ENCODE measurements at regions not wholly inside any gene's neighbourhood (a gene's known extent, or its start where the extent isn't known, plus 50 kb on each side); places are given as distances from the start of the nearest gene placed in this dataset.

GRCh38 chr9:87810679-87811178 is 71.9 kb upstream of the SPATA31E1 start:
- no peak overlapping the region for H3K27ac ChIP-seq (ENCODE audit: low read depth in 1 of 2, low read length in 2 of 2)
- H3K4me3 ChIP-seq (ENCODE audit: low read length in 2 of 2): no peak overlapping the region
- no peaks in the 10 kb centered on the region for H3K36me3 ChIP-seq (ENCODE audit: control insufficient read depth in 1 of 2, insufficient read depth in 2 of 2, low read length in 1 of 2)
- WGBS, 2 donors: 79 to 80% methylated on average over 5 of the region's 5 CpGs
- no peaks in the 10 kb centered on the region for H3K27me3 ChIP-seq (ENCODE audit: control insufficient read depth in 1 of 2, insufficient read depth in 2 of 2, low read length in 1 of 2)
- no peaks in the 10 kb centered on the region for H3K4me1 ChIP-seq (ENCODE audit: control insufficient read depth in 1 of 2, insufficient read depth in 2 of 2, low read length in 2 of 2)
- no peaks in the 10 kb centered on the region for H3K9me3 ChIP-seq (ENCODE audit: control insufficient read depth, low read length)
- intact Hi-C loops (cut with DNase I): no loop called here
- DNase-seq (no peak), ATAC-seq (ENCODE audit: low FRiP score) (no peak)

GRCh38 chr9:87812375-87813118 is 70.1 kb upstream of the SPATA31E1 start:
- H3K27ac ChIP-seq (ENCODE audit: low read depth in 1 of 2, low read length in 2 of 2): no peak overlapping the region
- 30 to 32% methylated on average over 13 of the region's 13 CpGs for WGBS, 2 donors
- H3K27me3 ChIP-seq (ENCODE audit: control insufficient read depth in 1 of 2, insufficient read depth in 2 of 2, low read length in 1 of 2): no peaks in the 10 kb centered on the region
- DNase-seq (no peak), ATAC-seq (ENCODE audit: low FRiP score) (no peak)
- no peaks in the 10 kb centered on the region for H3K36me3 ChIP-seq (ENCODE audit: control insufficient read depth in 1 of 2, insufficient read depth in 2 of 2, low read length in 1 of 2)
- H3K9me3 ChIP-seq (ENCODE audit: control insufficient read depth, low read length): no peaks in the 10 kb centered on the region
- H3K4me1 ChIP-seq (ENCODE audit: control insufficient read depth in 1 of 2, insufficient read depth in 2 of 2, low read length in 2 of 2): no peaks in the 10 kb centered on the region
- H3K4me3 ChIP-seq (ENCODE audit: low read length in 2 of 2): no peak overlapping the region
- intact Hi-C loops (cut with DNase I): loop anchor here (2.0 kb wide), 2 partner anchors 128 to 134 kb away; no protein-coding TSS in a partner anchor

GRCh38 chr9:87813119-87813463 is 69.6 kb upstream of the SPATA31E1 start:
- no peaks in the 10 kb centered on the region for H3K36me3 ChIP-seq (ENCODE audit: control insufficient read depth in 1 of 2, insufficient read depth in 2 of 2, low read length in 1 of 2)
- intact Hi-C loops (cut with DNase I): loop anchor here (2.0 kb wide), 2 partner anchors 128 to 134 kb away; no protein-coding TSS in a partner anchor
- no peaks in the 10 kb centered on the region for H3K9me3 ChIP-seq (ENCODE audit: control insufficient read depth, low read length)
- 54 to 59% methylated on average over 7 of the region's 7 CpGs for WGBS, 2 donors
- H3K4me3 ChIP-seq (ENCODE audit: low read length in 2 of 2): no peak overlapping the region
- no peak overlapping the region for H3K27ac ChIP-seq (ENCODE audit: low read depth in 1 of 2, low read length in 2 of 2)
- ATAC-seq (ENCODE audit: low FRiP score) (no peak), DNase-seq (no peak)
- H3K27me3 ChIP-seq (ENCODE audit: control insufficient read depth in 1 of 2, insufficient read depth in 2 of 2, low read length in 1 of 2): no peaks in the 10 kb centered on the region
- H3K4me1 ChIP-seq (ENCODE audit: control insufficient read depth in 1 of 2, insufficient read depth in 2 of 2, low read length in 2 of 2): no peaks in the 10 kb centered on the region

GRCh38 chr9:87816036-87816435 is 66.6 kb upstream of the SPATA31E1 start:
- DNase-seq (no peak), ATAC-seq (ENCODE audit: low FRiP score) (no peak)
- Histone ChIP-seq H3K36me3 (ENCODE audit: control insufficient read depth in 1 of 2, insufficient read depth in 2 of 2, low read length in 1 of 2) (no peaks in the 10 kb centered on the region), H3K9me3 (ENCODE audit: control insufficient read depth, low read length) (peaks cover 3% of the 10 kb centered on the region), H3K27me3 (ENCODE audit: control insufficient read depth in 1 of 2, insufficient read depth in 2 of 2, low read length in 1 of 2) (no peaks in the 10 kb centered on the region), H3K27ac (ENCODE audit: low read depth in 1 of 2, low read length in 2 of 2) (no peak overlapping the region), H3K4me1 (ENCODE audit: control insufficient read depth in 1 of 2, insufficient read depth in 2 of 2, low read length in 2 of 2) (no peaks in the 10 kb centered on the region), H3K4me3 (ENCODE audit: low read length in 2 of 2) (no peak overlapping the region)
- 7% methylated on average over 2 of the region's 2 CpGs for WGBS, 2 donors
- intact Hi-C loops (cut with DNase I): no loop called here

- peaks cover 3% of the 10 kb centered on the region for H3K9me3 ChIP-seq (ENCODE audit: control insufficient read depth, low read length)
- no peak overlapping the region for H3K4me3 ChIP-seq (ENCODE audit: low read length in 2 of 2)
- intact Hi-C loops (cut with DNase I): no loop called here
- no peaks in the 10 kb centered on the region for H3K27me3 ChIP-seq (ENCODE audit: control insufficient read depth in 1 of 2, insufficient read depth in 2 of 2, low read length in 1 of 2)
- no peak for ATAC-seq (ENCODE audit: low FRiP score)
- DNase-seq: no peak
- WGBS, 2 donors: 43 to 60% methylated on average over 3 of the region's 3 CpGs
- H3K36me3 ChIP-seq (ENCODE audit: control insufficient read depth in 1 of 2, insufficient read depth in 2 of 2, low read length in 1 of 2): no peaks in the 10 kb centered on the region
- H3K27ac ChIP-seq (ENCODE audit: low read depth in 1 of 2, low read length in 2 of 2): no peak overlapping the region
- H3K4me1 ChIP-seq (ENCODE audit: control insufficient read depth in 1 of 2, insufficient read depth in 2 of 2, low read length in 2 of 2): no peaks in the 10 kb centered on the region
Measured at GRCh38 chr9:87818308-87818707, 64.4 kb upstream of the SPATA31E1 start.

- DNase-seq: no peak
- ATAC-seq (ENCODE audit: low FRiP score): no peak
- H3K36me3 ChIP-seq (ENCODE audit: control insufficient read depth in 1 of 2, insufficient read depth in 2 of 2, low read length in 1 of 2): no peaks in the 10 kb centered on the region
- no peak overlapping the region for H3K4me3 ChIP-seq (ENCODE audit: low read length in 2 of 2)
- peaks cover 3% of the 10 kb centered on the region for H3K9me3 ChIP-seq (ENCODE audit: control insufficient read depth, low read length)
- no peaks in the 10 kb centered on the region for H3K27me3 ChIP-seq (ENCODE audit: control insufficient read depth in 1 of 2, insufficient read depth in 2 of 2, low read length in 1 of 2)
- H3K4me1 ChIP-seq (ENCODE audit: control insufficient read depth in 1 of 2, insufficient read depth in 2 of 2, low read length in 2 of 2): no peaks in the 10 kb centered on the region
- intact Hi-C loops (cut with DNase I): no loop called here
- WGBS, 2 donors: 92 to 93% methylated on average over 31 of the region's 31 CpGs
- no peak overlapping the region for H3K27ac ChIP-seq (ENCODE audit: low read depth in 1 of 2, low read length in 2 of 2)
Measured at GRCh38 chr9:87824216-87824875, 58.3 kb upstream of the SPATA31E1 start.

GRCh38 chr9:87824886-87825285 is 57.8 kb upstream of the SPATA31E1 start:
- ATAC-seq (ENCODE audit: low FRiP score) (no peak), DNase-seq (no peak)
- H3K27me3 ChIP-seq (ENCODE audit: control insufficient read depth in 1 of 2, insufficient read depth in 2 of 2, low read length in 1 of 2): no peaks in the 10 kb centered on the region
- no peak overlapping the region for H3K4me3 ChIP-seq (ENCODE audit: low read length in 2 of 2)
- H3K4me1 ChIP-seq (ENCODE audit: control insufficient read depth in 1 of 2, insufficient read depth in 2 of 2, low read length in 2 of 2): no peaks in the 10 kb centered on the region
- intact Hi-C loops (cut with DNase I): no loop called here
- H3K27ac ChIP-seq (ENCODE audit: low read depth in 1 of 2, low read length in 2 of 2): no peak overlapping the region
- WGBS, 2 donors: 93 to 94% methylated on average over 24 of the region's 24 CpGs
- peaks cover 3% of the 10 kb centered on the region for H3K9me3 ChIP-seq (ENCODE audit: control insufficient read depth, low read length)
- no peaks in the 10 kb centered on the region for H3K36me3 ChIP-seq (ENCODE audit: control insufficient read depth in 1 of 2, insufficient read depth in 2 of 2, low read length in 1 of 2)

GRCh38 chr9:87826331-87826730 is 56.3 kb upstream of the SPATA31E1 start:
- H3K4me3 ChIP-seq (ENCODE audit: low read length in 2 of 2): no peak overlapping the region
- H3K27me3 ChIP-seq (ENCODE audit: control insufficient read depth in 1 of 2, insufficient read depth in 2 of 2, low read length in 1 of 2): no peaks in the 10 kb centered on the region
- intact Hi-C loops (cut with DNase I): no loop called here
- no peak overlapping the region for H3K27ac ChIP-seq (ENCODE audit: low read depth in 1 of 2, low read length in 2 of 2)
- DNase-seq (no peak), ATAC-seq (ENCODE audit: low FRiP score) (no peak)
- no peaks in the 10 kb centered on the region for H3K9me3 ChIP-seq (ENCODE audit: control insufficient read depth, low read length)
- no peaks in the 10 kb centered on the region for H3K36me3 ChIP-seq (ENCODE audit: control insufficient read depth in 1 of 2, insufficient read depth in 2 of 2, low read length in 1 of 2)
- no peaks in the 10 kb centered on the region for H3K4me1 ChIP-seq (ENCODE audit: control insufficient read depth in 1 of 2, insufficient read depth in 2 of 2, low read length in 2 of 2)

- ATAC-seq (ENCODE audit: low FRiP score): no peak
- intact Hi-C loops (cut with DNase I): no loop called here
- no peak for DNase-seq
- 79 to 96% methylated on average over 2 of the region's 2 CpGs for whole genome bisulfite sequencing, 2 donors
- H3K27me3 ChIP-seq (ENCODE audit: control insufficient read depth in 1 of 2, insufficient read depth in 2 of 2, low read length in 1 of 2): no peaks in the 10 kb centered on the region
- no peaks in the 10 kb centered on the region for H3K9me3 ChIP-seq (ENCODE audit: control insufficient read depth, low read length)
- no peak overlapping the region for H3K27ac ChIP-seq (ENCODE audit: low read depth in 1 of 2, low read length in 2 of 2)
- H3K4me1 ChIP-seq (ENCODE audit: control insufficient read depth in 1 of 2, insufficient read depth in 2 of 2, low read length in 2 of 2): no peaks in the 10 kb centered on the region
- H3K4me3 ChIP-seq (ENCODE audit: low read length in 2 of 2): no peak overlapping the region
- H3K36me3 ChIP-seq (ENCODE audit: control insufficient read depth in 1 of 2, insufficient read depth in 2 of 2, low read length in 1 of 2): no peaks in the 10 kb centered on the region
Measured at GRCh38 chr9:87827341-87827740, 55.3 kb upstream of the SPATA31E1 start.
